ENCODE measurements at regions not wholly inside any gene's neighbourhood (a gene's known extent, or its start where the extent isn't known, plus 50 kb on each side); places are given as distances from the start of the nearest gene placed in this dataset.

GRCh38 chr5:82641331-82642003 lies 363.3 kb upstream of the RPS23 start (continued):
- TF ChIP-seq RAD21 (IDR thresholded peaks at IDR 0.05 in 1 of 2, conservative IDR thresholded peaks at IDR 0.05 in 1 of 2; ENCODE audit: low read depth in 2 of 2, low read length in 2 of 2) (peak; percentile 83 to 86), KDM5A (IDR thresholded peaks at IDR 0.05; ENCODE audit: low read length) (no peak), JUND (IDR thresholded peaks at IDR 0.05; ENCODE audit: low read length) (0 out of 2 replicates have a peak, but pooled peaks have one; percentile 22)

All from H1 (cell line).